GM23338 (cell line): ENCODE measurements at regions not wholly inside any gene's neighbourhood (a gene's known extent, or its start where the extent isn't known, plus 50 kb on each side); places are given as distances from the start of the nearest gene placed in this dataset.

Experiments used
- ATAC-seq: fragments of 200-7000 bp; cut with Tn5 transposase; 3 replicates; pipeline ENCODE4 v1.9.1; 2020
- DNase-seq: peaks from one replicate; pipeline ENCODE4 v3.0.0-alpha.2; 2015; ENCODE audit warnings: low spot score
- H2AFZ ChIP-seq: fragments of 200-600 bp; sonication (generic); 2 replicates; pipeline ENCODE4 v1.8.0; 2016; ENCODE audit warnings: antibody characterized with exemption, mild to moderate bottlenecking, moderate library complexity
- H3F3A ChIP-seq: fragments of 200-600 bp; sonication (generic); replicated peaks from 2 replicates; pipeline ENCODE4 v1.8.0; 2017; ENCODE audit warnings: antibody characterized with exemption, mixed run types, low read depth
- H3K27ac ChIP-seq: fragments of 200-600 bp; sonication (generic); 2 replicates; pipeline ENCODE4 v1.6.1; 2016; ENCODE audit warnings: low read depth
- H3K27me3 ChIP-seq: fragments of 200-600 bp; sonication (generic); 2 replicates; pipeline ENCODE4 v1.8.0; 2016; ENCODE audit warnings: mild to moderate bottlenecking, mixed run types, moderate library complexity; ENCODE audit not compliant: insufficient read depth
- H3K36me3 ChIP-seq: fragments of 200-600 bp; sonication (generic); 2 replicates; pipeline ENCODE4 v1.8.0; 2016; ENCODE audit warnings: mild to moderate bottlenecking; ENCODE audit not compliant: insufficient read depth
- H3K4me1 ChIP-seq: fragments of 200-600 bp; sonication (generic); 2 replicates; pipeline ENCODE4 v1.8.0; 2016; ENCODE audit warnings: mild to moderate bottlenecking, moderate library complexity; ENCODE audit not compliant: insufficient read depth
- H3K4me2 ChIP-seq: fragments of 200-600 bp; sonication (generic); 2 replicates; pipeline ENCODE4 v1.7.1; 2017; ENCODE audit warnings: mixed run types
- H3K4me3 ChIP-seq: fragments of 200-600 bp; sonication (generic); 2 replicates; pipeline ENCODE4 v1.6.1; 2016; ENCODE audit warnings: mixed run types
- H3K79me2 ChIP-seq: fragments of 200-600 bp; sonication (generic); replicated peaks from 2 replicates; pipeline ENCODE4 v1.8.0; 2017; ENCODE audit warnings: mild to moderate bottlenecking; ENCODE audit not compliant: insufficient read depth
- H3K9me2 ChIP-seq: fragments of 200-600 bp; sonication (generic); 2 replicates; pipeline ENCODE4 v1.8.0; 2017; ENCODE audit not compliant: insufficient read depth
- H4K20me1 ChIP-seq: fragments of 200-600 bp; sonication (generic); replicated peaks from 2 replicates; pipeline ENCODE4 v1.8.0; 2017; ENCODE audit warnings: mild to moderate bottlenecking; ENCODE audit not compliant: insufficient read depth
- H3K27ac Mint-ChIP-seq: 2 replicates; pipeline ENCODE4 v1.8.0; 2020; ENCODE audit warnings: inconsistent platforms, mild to moderate bottlenecking, moderate library complexity, mixed read lengths
- H3K27me3 Mint-ChIP-seq: 3 replicates; pipeline ENCODE4 v1.8.0; 2022; ENCODE audit warnings: low read depth, mild to moderate bottlenecking, moderate library complexity, mixed read lengths, inconsistent platforms; ENCODE audit not compliant: insufficient read depth, poor library complexity
- H3K36me3 Mint-ChIP-seq: 3 replicates; pipeline ENCODE4 v1.8.0; 2021; ENCODE audit warnings: low read depth, mild to moderate bottlenecking, inconsistent platforms, moderate library complexity, mixed read lengths
- H3K4me1 Mint-ChIP-seq: 3 replicates; pipeline ENCODE4 v1.8.0; 2020; ENCODE audit warnings: mild to moderate bottlenecking, inconsistent platforms, mixed read lengths
- H3K4me3 Mint-ChIP-seq: 3 replicates; pipeline ENCODE4 v1.8.0; 2021; ENCODE audit warnings: moderate library complexity, mild to moderate bottlenecking, inconsistent platforms, mixed read lengths
- H3K9me3 Mint-ChIP-seq: 3 replicates; pipeline ENCODE4 v1.8.0; 2020; ENCODE audit warnings: moderate library complexity, mild to moderate bottlenecking, inconsistent platforms, mixed read lengths
- CREB1 ChIP-seq: fragments of 250-450 bp; sonication (Bioruptor Pico); IDR thresholded peaks from 2 replicates; pipeline ENCODE4 v1.5.0; 2020; ENCODE audit warnings: low read depth, mild to moderate bottlenecking, moderate library complexity
- EZH2 ChIP-seq: fragments of 200-600 bp; sonication (generic); IDR thresholded peaks from one replicate; pipeline ENCODE4 v1.8.0; 2017; ENCODE audit warnings: antibody characterized with exemption, mild to moderate bottlenecking, low read depth; ENCODE audit not compliant: unreplicated experiment
- EZH2phosphoT487 ChIP-seq: fragments of 200-600 bp; sonication (generic); IDR thresholded peaks from one replicate; pipeline ENCODE4 v1.8.1; 2018; ENCODE audit warnings: antibody characterized with exemption; ENCODE audit not compliant: unreplicated experiment
- JUNB ChIP-seq: IDR thresholded peaks from one replicate; pipeline ENCODE4 v1.6.1; 2016; ENCODE audit warnings: antibody characterized with exemption; ENCODE audit not compliant: unreplicated experiment
- NANOG ChIP-seq: IDR thresholded peaks from 2 replicates; pipeline ENCODE4 v1.6.1; 2016; ENCODE audit warnings: antibody characterized with exemption, borderline replicate concordance
- POLR2AphosphoS5 ChIP-seq: IDR thresholded peaks from 2 replicates; pipeline ENCODE4 v1.6.1; 2016; ENCODE audit warnings: antibody characterized with exemption, low read depth
- STAT1 ChIP-seq: IDR thresholded peaks from one replicate; pipeline ENCODE4 v1.6.1; 2016; ENCODE audit warnings: antibody characterized with exemption; ENCODE audit not compliant: unreplicated experiment
- ZNF114 ChIP-seq: fragments of 250-450 bp; sonication (Bioruptor Pico); IDR thresholded peaks from 2 replicates; pipeline ENCODE4 v1.5.0; 2020; ENCODE audit warnings: mild to moderate bottlenecking, moderate library complexity
- ZNF331 ChIP-seq: fragments of 250-450 bp; sonication (Bioruptor Pico); IDR thresholded peaks from 2 replicates; pipeline ENCODE4 v1.5.0; 2020; ENCODE audit warnings: low read depth, mild to moderate bottlenecking, moderate library complexity
- TF ChIP-seq, protein P1 (sequence below): IDR thresholded peaks from 2 replicates; pipeline ENCODE4 v1.6.1; 2016; ENCODE audit warnings: antibody characterized with exemption
- TF ChIP-seq, protein P2 (sequence below): fragments of 250-450 bp; sonication (Bioruptor Pico); IDR thresholded peaks from 2 replicates; pipeline ENCODE4 v1.5.0; 2020; ENCODE audit warnings: mild to moderate bottlenecking, moderate library complexity
- TF ChIP-seq, protein P3 (sequence below): IDR thresholded peaks from one replicate; pipeline ENCODE4 v1.6.1; 2018; ENCODE audit warnings: antibody characterized with exemption; ENCODE audit not compliant: unreplicated experiment
- TF ChIP-seq, protein P4 (sequence below), 2 experiments: fragments of 200-600 bp in 1 of 2; sonication (generic) in 1 of 2; conservative IDR thresholded peaks; 2 replicates each; pipeline versions ENCODE4 v1.5.1 to v1.6.1; 2016 to 2017; ENCODE audit warnings: antibody characterized with exemption in 2 of 2, low read depth in 2 of 2, mild to moderate bottlenecking in 2 of 2, moderate library complexity in 1 of 2

DNA sequence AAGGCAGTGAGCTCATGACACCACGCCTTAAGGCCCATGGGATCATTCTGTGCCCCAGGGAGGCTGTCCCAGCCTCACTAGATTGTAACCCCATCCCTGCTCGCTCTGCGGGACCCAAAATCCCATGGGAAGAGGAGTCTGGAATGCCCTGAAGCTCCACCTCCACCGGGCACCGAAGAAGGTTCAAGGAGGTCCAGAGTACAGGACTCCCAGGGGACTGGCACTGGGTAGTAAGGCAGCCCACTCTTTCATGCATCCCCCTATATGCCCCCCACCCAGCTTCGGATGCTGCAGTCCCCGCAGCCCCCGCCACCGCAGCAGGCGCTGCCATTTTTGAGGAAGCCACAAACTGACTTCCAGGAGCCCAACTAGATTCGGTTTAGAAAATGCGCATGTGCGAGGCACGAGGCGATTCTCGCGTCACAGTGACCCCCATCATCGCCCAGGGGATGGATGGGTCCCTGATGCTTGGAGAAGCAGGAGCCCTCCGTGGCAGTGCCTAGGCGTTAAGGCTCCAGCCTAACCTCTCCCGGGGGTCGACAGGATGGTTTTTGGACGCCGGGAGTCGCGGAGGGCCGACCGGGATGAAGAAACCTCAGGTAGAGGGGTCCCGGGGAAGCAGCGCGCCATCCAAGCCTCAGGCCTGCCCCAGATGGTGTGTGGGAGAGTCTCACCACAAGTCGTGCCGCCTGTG is 1681.0 kb downstream of the TP53TG3F start:
- H3K79me2 ChIP-seq: no peaks in the 10 kb centered on the region
- DNase-seq (no peak), ATAC-seq (no peak)
- no peaks in the 10 kb centered on the region for H4K20me1 ChIP-seq
- H3K27me3 Mint-ChIP-seq: peaks cover 7% of the 10 kb centered on the region
- no peak overlapping the region for H3K27ac ChIP-seq
- no peak overlapping the region for H3K4me2 ChIP-seq
- TF ChIP-seq, protein P1, sequence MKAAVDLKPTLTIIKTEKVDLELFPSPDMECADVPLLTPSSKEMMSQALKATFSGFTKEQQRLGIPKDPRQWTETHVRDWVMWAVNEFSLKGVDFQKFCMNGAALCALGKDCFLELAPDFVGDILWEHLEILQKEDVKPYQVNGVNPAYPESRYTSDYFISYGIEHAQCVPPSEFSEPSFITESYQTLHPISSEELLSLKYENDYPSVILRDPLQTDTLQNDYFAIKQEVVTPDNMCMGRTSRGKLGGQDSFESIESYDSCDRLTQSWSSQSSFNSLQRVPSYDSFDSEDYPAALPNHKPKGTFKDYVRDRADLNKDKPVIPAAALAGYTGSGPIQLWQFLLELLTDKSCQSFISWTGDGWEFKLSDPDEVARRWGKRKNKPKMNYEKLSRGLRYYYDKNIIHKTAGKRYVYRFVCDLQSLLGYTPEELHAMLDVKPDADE: no peak
- TF ChIP-seq EZH2phosphoT487 (no peak), CREB1 (no peak), ZNF331 (CRISPR knock-in tag) (no peak), EZH2 (no peak), POLR2AphosphoS5 (no peak), JUNB (no peak), ZNF114 (CRISPR knock-in tag) (no peak), NANOG (no peak), STAT1 (no peak)
- TF ChIP-seq, protein P2, sequence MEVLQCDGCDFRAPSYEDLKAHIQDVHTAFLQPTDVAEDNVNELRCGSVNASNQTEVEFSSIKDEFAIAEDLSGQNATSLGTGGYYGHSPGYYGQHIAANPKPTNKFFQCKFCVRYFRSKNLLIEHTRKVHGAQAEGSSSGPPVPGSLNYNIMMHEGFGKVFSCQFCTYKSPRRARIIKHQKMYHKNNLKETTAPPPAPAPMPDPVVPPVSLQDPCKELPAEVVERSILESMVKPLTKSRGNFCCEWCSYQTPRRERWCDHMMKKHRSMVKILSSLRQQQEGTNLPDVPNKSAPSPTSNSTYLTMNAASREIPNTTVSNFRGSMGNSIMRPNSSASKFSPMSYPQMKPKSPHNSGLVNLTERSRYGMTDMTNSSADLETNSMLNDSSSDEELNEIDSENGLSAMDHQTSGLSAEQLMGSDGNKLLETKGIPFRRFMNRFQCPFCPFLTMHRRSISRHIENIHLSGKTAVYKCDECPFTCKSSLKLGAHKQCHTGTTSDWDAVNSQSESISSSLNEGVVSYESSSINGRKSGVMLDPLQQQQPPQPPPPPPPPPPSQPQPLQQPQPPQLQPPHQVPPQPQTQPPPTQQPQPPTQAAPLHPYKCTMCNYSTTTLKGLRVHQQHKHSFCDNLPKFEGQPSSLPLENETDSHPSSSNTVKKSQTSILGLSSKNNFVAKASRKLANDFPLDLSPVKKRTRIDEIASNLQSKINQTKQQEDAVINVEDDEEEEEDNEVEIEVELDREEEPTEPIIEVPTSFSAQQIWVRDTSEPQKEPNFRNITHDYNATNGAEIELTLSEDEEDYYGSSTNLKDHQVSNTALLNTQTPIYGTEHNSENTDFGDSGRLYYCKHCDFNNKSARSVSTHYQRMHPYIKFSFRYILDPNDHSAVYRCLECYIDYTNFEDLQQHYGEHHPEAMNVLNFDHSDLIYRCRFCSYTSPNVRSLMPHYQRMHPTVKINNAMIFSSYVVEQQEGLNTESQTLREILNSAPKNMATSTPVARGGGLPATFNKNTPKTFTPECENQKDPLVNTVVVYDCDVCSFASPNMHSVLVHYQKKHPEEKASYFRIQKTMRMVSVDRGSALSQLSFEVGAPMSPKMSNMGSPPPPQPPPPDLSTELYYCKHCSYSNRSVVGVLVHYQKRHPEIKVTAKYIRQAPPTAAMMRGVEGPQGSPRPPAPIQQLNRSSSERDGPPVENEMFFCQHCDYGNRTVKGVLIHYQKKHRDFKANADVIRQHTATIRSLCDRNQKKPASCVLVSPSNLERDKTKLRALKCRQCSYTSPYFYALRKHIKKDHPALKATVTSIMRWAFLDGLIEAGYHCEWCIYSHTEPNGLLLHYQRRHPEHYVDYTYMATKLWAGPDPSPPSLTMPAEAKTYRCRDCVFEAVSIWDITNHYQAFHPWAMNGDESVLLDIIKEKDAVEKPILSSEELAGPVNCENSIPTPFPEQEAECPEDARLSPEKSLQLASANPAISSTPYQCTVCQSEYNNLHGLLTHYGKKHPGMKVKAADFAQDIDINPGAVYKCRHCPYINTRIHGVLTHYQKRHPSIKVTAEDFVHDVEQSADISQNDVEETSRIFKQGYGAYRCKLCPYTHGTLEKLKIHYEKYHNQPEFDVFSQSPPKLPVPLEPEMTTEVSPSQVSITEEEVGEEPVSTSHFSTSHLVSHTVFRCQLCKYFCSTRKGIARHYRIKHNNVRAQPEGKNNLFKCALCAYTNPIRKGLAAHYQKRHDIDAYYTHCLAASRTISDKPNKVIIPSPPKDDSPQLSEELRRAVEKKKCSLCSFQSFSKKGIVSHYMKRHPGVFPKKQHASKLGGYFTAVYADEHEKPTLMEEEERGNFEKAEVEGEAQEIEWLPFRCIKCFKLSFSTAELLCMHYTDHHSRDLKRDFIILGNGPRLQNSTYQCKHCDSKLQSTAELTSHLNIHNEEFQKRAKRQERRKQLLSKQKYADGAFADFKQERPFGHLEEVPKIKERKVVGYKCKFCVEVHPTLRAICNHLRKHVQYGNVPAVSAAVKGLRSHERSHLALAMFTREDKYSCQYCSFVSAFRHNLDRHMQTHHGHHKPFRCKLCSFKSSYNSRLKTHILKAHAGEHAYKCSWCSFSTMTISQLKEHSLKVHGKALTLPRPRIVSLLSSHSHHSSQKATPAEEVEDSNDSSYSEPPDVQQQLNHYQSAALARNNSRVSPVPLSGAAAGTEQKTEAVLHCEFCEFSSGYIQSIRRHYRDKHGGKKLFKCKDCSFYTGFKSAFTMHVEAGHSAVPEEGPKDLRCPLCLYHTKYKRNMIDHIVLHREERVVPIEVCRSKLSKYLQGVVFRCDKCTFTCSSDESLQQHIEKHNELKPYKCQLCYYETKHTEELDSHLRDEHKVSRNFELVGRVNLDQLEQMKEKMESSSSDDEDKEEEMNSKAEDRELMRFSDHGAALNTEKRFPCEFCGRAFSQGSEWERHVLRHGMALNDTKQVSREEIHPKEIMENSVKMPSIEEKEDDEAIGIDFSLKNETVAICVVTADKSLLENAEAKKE (CRISPR knock-in tag): no peak
- TF ChIP-seq, protein P3, sequence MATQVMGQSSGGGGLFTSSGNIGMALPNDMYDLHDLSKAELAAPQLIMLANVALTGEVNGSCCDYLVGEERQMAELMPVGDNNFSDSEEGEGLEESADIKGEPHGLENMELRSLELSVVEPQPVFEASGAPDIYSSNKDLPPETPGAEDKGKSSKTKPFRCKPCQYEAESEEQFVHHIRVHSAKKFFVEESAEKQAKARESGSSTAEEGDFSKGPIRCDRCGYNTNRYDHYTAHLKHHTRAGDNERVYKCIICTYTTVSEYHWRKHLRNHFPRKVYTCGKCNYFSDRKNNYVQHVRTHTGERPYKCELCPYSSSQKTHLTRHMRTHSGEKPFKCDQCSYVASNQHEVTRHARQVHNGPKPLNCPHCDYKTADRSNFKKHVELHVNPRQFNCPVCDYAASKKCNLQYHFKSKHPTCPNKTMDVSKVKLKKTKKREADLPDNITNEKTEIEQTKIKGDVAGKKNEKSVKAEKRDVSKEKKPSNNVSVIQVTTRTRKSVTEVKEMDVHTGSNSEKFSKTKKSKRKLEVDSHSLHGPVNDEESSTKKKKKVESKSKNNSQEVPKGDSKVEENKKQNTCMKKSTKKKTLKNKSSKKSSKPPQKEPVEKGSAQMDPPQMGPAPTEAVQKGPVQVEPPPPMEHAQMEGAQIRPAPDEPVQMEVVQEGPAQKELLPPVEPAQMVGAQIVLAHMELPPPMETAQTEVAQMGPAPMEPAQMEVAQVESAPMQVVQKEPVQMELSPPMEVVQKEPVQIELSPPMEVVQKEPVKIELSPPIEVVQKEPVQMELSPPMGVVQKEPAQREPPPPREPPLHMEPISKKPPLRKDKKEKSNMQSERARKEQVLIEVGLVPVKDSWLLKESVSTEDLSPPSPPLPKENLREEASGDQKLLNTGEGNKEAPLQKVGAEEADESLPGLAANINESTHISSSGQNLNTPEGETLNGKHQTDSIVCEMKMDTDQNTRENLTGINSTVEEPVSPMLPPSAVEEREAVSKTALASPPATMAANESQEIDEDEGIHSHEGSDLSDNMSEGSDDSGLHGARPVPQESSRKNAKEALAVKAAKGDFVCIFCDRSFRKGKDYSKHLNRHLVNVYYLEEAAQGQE: no peak
- TF ChIP-seq, protein P4, sequence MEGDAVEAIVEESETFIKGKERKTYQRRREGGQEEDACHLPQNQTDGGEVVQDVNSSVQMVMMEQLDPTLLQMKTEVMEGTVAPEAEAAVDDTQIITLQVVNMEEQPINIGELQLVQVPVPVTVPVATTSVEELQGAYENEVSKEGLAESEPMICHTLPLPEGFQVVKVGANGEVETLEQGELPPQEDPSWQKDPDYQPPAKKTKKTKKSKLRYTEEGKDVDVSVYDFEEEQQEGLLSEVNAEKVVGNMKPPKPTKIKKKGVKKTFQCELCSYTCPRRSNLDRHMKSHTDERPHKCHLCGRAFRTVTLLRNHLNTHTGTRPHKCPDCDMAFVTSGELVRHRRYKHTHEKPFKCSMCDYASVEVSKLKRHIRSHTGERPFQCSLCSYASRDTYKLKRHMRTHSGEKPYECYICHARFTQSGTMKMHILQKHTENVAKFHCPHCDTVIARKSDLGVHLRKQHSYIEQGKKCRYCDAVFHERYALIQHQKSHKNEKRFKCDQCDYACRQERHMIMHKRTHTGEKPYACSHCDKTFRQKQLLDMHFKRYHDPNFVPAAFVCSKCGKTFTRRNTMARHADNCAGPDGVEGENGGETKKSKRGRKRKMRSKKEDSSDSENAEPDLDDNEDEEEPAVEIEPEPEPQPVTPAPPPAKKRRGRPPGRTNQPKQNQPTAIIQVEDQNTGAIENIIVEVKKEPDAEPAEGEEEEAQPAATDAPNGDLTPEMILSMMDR (conservative IDR thresholded peaks at IDR 0.05; ENCODE audit: low read depth in 2 of 2): no peak
- no peaks in the 10 kb centered on the region for H3K4me1 ChIP-seq
- peaks cover 89% of the 10 kb centered on the region for H3K9me3 Mint-ChIP-seq
- no peaks in the 10 kb centered on the region for H3K4me1 Mint-ChIP-seq
- H3K36me3 ChIP-seq: peaks cover 4% of the 10 kb centered on the region; the same call in 1 of the 2 replicates
- H3F3A ChIP-seq: no peaks in the 10 kb centered on the region
- H2AFZ ChIP-seq: no peak overlapping the region
- no peaks in the 10 kb centered on the region for H3K9me2 ChIP-seq
- no peak overlapping the region for H3K27ac Mint-ChIP-seq
- H3K36me3 Mint-ChIP-seq: peaks cover 24% of the 10 kb centered on the region
- no peaks in the 10 kb centered on the region for H3K27me3 ChIP-seq
- H3K4me3 Mint-ChIP-seq: no peak overlapping the region
- no peak overlapping the region for H3K4me3 ChIP-seq
